GM12891 (cell line): ENCODE measurements at regions not wholly inside any gene's neighbourhood (a gene's known extent, or its start where the extent isn't known, plus 50 kb on each side); places are given as distances from the start of the nearest gene placed in this dataset.

Source experiments
- POLR2A ChIP-seq: IDR thresholded peaks from 2 replicates; pipeline ENCODE4 v1.6.1; 2011; ENCODE audit warnings: low read depth, low read length, control low read depth
- POLR2AphosphoS5 ChIP-seq: IDR thresholded peaks from 2 replicates; pipeline ENCODE4 v1.6.1; 2011; ENCODE audit warnings: low read depth, low read length, control low read depth
- POU2F2 ChIP-seq: IDR thresholded peaks from 2 replicates; pipeline ENCODE4 v1.6.1; 2011; ENCODE audit warnings: low read depth, mild to moderate bottlenecking, control low read depth, low read length, moderate library complexity
- SPI1 ChIP-seq: IDR thresholded peaks from 2 replicates; pipeline ENCODE4 v1.6.1; 2011; ENCODE audit warnings: low read depth, low read length, control low read depth
- TAF1 ChIP-seq: IDR thresholded peaks from 2 replicates; pipeline ENCODE4 v1.6.1; 2011; ENCODE audit warnings: low read depth, low read length, control low read depth

DNA sequence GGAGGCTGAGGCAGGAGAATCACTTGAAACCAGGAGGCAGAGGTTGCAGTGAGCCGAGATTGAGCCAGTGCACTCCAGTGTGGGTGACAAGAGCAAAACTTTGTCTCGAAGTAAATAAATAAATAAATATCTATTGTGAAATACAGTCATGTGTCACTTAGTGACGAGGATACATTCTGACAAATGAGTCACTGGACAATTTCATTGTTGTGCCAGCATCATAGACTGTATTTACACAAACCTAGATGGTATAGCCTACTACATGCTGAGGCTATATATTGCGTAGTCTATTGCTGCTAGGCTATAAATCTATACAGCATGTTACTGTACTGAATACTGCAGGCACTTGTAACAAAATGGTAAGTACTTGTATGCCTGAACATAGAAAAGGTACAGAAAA, 61.1 kb upstream of the CCL21 start:
- TF ChIP-seq POLR2A (no peak), TAF1 (no peak), POLR2AphosphoS5 (no peak), SPI1 (no peak), POU2F2 (no peak)
